GM21529 (cell line): ENCODE measurements at regions not wholly inside any gene's neighbourhood (a gene's known extent, or its start where the extent isn't known, plus 50 kb on each side); places are given as distances from the start of the nearest gene placed in this dataset.
"Not testable (repeated sequence)": the region's sequence is repeated elsewhere in the genome, so short reads cannot be mapped to it uniquely, and the experiment has no call there.

ENCODE experiments used
- ATAC-seq: cut with Tn5 transposase; IDR thresholded peaks from one replicate; pipeline ENCODE4 v1.9.1; 2021; ENCODE audit not compliant: unreplicated experiment

DNA sequence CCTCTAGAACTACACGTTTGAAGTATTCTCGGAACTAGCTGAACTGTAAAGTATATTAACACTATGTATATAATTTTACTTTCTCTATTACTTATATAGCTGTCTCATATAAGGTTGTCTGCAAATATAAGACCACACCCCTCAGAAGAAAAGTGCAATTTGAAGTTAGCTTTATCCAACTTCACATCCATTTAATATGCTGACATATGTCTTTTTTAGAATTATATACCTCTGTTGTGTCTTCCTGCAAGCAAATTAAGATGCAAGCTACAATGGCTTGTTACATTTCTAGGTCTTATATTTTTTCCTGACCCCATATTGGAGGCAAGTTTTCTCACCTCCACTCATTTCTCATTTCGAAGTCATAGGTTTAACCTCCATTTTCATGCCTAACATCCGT, 349.0 kb upstream of the AGA start:
- ATAC-seq = no peak

DNA sequence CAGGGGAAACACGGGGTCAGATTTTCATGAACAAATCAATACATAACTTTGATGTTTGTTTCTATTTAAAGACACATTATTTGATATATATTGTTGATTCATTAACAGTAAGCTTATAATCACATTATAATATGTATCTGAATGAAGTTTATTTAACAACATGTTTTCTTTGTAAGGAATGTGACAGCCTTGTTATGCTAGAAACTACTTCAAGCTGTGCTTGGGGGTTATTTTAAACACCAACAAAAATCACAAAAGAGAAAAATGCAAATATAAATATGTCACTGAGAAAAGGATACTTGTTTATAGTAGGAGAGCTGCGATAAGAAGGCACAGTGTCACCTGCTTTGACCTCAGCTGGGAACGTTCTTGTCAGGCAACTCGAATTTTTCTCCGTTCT, 354.6 kb upstream of the AGA start:
- ATAC-seq = no peak

DNA sequence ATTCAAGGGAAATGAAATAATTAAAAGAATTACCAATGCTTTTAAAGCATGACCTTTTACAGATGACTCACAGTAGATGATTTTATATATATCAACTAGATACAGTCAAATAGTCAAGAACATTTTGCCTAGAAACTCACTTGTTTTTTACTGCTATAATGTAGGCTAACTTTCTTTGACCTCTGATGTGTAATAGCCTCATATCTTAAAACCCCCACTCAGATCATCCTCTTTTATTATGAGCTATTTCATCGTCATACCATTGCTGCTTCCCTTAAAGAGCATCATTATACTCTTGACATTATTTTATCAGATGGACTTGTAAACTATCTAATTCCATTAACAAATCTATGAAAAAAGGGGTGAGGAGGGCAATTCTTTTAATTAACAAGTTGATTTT, 355.9 kb upstream of the AGA start:
- ATAC-seq = no peak

DNA sequence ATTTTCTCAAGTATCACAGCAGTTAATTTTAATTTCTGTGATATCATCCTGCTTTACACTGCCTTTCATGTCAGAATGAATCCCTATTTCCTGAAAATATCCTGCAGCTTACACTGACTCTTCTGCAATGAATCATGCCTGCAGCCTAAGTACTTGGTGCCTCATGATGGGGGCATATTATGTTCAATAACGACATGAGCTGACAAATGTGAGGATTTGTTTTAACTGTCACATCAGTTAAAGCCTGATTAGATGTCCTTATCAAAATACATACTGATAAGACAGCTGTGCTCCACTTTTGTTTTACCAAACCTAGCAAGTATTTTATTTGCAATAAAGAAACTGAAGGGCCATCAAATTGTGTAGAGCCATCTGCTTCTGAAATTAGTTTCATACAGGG, 359.9 kb upstream of the AGA start:
- no peak for ATAC-seq

DNA sequence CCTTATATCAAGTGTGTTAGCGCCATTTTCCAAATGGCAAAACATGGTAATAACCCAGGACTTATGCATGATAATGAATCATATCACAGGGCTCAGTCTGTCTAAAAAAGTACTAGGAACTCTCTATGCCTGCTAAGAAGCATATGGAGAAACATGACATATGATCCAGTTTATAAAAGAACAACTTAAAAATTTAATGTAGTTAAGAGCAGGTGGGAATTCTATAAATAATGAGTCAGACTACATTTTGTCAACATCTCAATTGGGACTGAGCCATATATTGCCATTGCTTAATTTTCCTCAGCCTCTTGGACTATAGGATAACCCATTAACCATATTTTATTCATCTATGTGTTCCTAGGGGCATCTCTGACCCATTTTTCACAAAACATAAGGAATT, 360.4 kb upstream of the AGA start:
- no peak for ATAC-seq

DNA sequence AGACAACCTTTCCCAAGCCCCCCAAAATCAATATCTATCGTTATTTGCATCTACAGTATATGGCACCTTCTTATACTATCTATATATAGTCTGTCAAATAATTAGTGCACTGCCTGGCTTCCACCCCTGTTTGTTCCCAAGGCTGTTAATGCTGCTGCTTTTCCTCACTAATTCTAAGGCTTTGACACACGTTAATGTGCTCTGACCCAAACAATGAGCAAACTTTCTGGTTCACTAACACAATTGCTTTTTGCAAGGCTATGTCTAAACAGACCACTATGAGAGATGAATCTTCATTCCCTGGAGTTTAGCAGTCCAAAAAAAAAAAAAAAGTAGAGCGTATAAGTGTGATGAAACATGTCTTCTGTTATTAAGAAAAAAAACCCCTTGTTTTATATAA, 360.9 kb upstream of the AGA start:
- no peak for ATAC-seq

DNA sequence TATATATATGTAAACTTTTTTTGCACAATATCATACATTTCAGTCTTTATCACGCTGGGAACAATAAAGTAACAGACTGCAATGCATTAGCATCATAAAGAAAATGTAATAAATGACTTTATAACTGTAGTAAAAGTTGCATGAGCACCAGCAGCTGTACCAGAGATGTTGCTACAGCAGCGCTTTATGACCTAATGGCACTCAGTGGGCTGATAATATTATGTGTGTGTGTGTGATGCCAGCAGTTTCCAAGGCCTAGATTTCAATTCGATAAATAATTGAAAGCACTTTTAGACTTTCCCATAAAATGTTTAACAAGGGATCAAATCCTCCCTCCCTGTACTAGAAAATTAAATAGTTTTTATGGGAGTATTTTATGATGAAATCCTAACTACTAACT, 367.6 kb upstream of the AGA start:
- no peak for ATAC-seq

DNA sequence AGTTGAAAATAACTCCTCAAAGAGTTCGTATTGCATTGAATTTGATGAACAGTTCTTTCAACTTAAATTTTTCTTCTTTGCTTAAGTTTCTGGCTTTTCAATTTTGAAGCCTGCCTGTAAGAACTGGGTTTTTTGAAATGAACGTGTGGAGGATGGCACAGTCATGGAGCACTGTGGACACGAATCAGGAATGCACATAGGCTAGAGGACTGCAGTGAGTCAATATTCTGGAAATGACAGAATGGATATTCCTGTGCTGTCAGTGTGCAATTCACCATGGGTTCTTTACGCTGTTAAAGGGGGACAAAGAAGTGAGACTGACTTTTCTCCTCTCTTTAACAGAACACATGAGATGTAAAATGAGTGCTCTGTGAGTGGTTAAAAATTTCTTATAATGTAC, 368.0 kb upstream of the AGA start:
- no peak for ATAC-seq

DNA sequence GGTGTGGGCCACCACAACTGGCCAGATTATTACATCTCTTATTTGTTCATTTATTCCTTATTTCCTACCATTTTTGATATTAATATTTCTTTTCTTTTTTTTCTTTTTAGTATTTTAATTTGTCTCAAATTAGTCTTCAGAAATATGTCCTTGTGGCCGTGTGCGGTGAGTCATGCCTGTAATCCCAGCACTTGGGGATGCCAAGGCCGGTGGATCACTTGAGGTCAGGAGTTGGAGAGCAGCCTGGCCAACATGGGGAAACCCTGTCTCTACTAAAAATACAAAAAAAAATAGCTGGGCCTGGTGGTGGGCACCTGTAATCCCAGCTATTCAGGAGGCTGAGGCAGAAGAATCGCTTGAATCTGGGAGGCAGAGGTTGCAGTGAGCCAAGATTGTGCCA, 376.2 kb upstream of the AGA start:
- not testable (repeated sequence) for ATAC-seq

DNA sequence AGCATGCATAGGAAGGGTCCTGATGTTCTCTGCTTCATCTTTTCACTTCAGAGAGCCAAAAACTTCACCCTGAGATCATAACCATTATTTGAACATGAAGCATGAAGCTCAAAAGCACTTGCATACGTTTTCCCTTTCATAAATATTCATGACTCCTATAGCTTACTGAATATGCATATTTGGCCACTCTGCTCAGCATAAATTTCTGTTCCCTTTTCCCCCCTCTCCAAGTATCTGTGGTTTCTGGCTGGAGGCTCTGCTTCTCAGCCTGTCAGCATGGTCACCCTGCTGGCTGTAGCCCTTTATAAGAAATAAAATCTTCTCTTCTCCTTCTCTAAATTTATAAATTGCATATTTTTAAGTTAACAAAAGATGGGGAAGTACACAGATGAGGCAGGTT, 384.7 kb upstream of the AGA start:
- ATAC-seq = no peak

DNA sequence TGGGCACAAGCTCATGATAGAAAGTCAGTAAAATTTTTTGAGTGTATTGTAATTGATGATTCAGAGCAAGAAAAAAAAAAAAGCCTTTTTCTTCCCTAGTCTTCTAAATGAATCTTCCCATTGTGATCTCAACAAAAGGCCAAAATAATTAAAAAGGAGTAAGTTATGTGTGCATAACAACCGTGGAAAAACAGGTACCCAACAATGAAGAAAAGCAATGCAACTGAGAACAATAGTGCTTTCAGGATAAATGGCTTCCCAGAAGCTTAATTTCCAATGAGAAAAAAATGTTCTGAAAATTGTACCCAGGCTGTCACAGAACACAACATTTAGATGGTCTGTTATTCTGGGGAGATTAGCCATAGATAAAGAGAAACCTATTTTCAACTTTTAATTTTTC, 399.0 kb upstream of the AGA start:
- no peak for ATAC-seq

DNA sequence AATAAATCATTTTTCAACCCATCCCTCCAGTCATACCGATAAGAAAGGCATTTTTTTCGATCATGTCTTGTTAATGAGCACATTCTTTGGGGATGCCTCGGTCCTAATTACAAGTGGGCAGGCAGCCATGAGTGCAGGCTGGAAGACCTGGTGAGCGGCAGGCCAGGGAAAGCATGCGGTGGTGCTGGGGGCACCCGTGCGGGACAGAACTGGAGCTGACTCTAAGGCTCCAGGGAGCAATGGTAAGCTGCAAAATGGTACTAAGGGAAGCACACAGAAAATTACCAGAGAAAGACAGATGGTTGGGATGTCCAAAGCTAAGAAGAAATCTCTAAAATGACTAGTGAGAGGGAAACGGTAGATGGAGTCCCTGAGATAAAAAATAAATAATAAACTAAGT, 411.0 kb upstream of the AGA start:
- ATAC-seq = no peak

DNA sequence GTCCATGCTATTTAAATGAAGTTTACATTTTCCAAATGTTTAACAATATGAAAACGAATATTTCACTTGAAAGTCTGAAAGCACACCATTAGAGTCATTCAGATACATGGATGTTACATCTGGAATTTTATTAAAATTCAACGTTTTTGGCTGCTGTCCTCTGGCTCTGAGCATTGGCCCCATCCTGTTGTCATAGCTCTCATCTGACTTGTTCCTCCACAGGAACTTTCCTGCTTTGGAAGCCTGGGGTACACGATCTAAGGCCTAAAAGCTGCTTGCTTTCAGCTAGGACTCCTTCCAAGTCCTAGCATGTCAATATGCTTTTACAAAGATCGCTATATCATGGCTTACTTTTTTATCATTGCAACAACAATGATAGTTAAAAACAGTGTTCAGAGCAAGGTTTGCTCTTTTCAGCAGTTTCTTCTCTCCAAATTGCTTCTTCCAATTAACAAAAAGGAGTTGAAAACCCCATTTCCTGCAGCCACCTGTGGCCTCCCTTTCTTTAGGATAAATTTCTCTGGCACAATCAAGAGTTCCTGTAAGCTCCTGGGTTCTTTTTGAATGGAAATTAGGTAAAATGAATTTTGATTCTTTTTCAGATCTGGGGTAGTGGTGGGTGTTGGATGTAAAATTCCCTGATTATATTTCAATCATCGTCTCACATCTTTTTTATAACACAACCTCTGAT, 413.4 kb upstream of the AGA start:
- no peak for ATAC-seq

DNA sequence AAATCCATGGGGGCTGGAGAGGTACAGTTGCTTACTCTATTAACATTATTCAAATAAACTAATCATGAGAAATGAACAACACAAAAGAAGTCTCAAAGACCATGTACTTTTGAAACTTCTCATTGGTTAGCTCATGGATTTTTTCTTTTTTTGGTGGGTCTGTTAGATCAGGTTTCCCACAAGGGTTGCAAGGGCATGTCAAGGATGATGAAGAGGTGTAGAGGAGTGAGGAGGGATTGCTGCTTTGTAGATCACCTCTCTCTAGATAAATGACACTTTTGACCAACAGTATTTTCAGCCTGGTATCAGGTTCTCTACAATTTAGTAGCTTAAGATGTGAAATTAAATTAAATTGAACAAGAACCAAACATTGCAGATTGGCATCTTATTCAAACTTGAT, 417.9 kb upstream of the AGA start:
- ATAC-seq = no peak

DNA sequence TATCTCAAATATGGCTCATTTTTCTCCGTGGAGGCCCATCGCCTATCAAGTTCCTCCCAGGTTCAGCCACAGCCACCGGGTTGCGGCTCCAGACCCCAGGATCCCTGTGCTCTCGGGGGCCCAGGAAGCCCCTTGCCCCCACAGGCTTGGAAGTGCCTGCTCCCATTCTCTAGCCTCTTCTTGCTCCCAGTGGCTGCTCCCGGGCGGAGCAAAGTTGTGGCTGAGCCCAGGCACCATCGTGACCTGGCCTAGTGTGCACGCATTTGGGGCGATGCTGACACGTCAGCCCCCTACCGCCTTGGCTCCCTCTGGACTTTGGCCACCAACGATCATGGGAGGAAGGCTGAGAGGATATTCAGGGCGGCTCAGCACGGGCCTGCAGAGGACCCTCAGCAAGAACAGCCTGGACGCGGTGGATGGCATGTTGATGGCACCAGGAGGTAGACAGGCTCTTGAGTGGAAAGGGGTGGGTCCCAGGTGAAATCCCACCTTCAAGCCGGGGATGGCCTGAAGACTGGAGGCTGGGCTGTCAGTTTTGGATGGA, 419.4 kb upstream of the AGA start:
- no peak for ATAC-seq

DNA sequence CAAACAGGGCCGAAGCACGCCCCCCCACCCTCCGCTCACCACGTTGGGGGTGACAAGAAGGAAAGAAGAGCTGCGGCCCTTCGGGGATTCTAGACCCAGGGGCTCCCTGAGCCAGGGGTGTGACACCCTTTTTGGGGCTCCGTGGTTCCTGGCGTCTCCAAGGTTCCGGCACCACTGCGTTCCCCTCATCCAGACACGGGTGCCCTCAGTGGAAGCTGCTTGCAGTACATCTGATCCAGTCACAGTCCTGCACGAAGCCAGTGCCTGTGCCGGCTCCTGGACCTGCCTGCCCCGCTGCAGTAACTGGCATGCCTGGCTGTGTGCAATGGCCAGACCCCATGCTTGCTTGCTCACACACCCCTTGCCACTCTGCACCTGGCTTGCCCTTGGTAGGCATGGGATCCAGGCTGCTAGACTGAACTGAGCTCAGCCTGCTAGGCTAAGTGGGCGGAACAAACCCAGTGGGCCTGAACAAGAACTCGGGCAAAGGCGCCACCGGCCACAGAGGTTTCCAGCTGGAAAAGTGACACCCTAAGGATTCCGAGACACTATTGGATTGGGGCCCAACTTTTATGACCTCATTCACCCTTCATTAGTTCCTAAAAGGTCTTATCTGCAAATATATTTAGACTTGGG, 420.4 kb upstream of the AGA start:
- no peak for ATAC-seq

DNA sequence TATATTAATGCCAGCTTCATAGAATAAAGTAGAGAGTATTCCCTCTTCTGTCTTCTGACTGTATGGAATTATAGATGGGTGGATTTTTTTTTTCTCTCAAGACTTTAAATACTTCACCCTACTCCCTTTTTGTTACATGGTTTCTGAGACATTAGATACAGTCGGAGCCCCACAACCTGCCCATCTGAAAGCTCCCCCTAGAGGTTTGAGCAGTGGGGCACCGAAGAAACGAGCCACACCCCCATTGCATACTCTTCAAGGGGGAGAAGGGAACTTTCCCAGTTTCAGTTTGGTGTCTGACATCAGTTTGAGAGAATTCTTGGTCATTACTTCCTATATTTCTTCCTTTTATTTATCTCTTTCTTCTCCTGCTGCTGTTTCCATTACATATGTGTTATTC, 437.6 kb upstream of the AGA start:
- ATAC-seq = no peak

DNA sequence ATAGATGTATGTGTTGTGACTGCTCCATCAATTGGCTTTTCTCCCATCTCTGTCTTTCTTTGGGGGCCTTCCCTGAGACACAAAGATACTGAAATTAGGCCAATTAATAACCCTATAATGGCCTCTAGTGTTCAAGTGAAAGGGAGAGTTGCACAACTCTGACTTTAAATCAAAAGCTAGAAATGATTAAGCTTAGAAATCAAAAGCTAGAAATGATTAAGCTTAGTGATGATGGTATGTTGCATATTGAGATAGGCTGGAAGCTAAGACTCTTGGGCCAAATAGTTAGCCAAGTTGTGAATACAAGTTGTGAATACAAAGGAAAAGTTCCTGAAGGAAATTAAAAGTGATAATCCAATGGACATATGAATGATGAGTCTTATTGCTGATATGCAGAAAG, 452.9 kb upstream of the AGA start:
- ATAC-seq = no peak

DNA sequence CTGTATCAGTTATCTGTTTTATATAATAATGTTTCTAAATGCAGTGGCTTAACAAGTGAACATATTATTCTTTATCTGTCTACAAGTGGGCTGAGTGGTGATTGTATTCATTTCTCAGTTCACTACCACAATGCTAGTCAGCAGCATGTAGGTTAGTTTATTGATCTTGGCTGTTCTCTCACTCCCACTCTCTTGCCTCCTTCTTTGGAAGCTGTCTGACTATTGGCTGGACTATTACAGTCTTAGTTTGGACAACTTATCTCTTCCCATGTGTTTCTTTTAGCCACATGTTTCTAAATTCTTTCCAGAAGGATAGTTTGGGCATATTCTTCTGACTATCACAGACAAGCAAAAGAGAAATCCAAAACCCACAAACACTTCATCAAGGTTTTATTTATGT, 459.5 kb upstream of the AGA start:
- ATAC-seq = no peak

DNA sequence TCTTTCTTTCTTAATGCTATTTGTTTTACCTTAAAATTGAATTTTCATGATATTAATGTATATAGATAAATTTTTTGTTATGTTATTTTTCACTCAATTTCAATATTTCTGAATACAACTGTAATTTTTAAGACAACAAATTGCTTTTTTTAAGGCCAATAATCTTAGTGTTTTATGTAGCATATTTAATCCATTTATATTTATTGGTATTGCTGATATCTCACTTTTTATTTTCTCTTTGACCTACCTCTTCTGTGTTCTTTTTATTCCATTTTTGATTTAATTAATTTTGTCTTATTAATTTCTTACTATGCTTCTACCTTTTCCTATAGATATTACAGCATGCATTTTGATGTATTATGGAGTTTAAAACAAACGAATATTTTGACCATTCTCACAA, 460.1 kb upstream of the AGA start:
- no peak for ATAC-seq

DNA sequence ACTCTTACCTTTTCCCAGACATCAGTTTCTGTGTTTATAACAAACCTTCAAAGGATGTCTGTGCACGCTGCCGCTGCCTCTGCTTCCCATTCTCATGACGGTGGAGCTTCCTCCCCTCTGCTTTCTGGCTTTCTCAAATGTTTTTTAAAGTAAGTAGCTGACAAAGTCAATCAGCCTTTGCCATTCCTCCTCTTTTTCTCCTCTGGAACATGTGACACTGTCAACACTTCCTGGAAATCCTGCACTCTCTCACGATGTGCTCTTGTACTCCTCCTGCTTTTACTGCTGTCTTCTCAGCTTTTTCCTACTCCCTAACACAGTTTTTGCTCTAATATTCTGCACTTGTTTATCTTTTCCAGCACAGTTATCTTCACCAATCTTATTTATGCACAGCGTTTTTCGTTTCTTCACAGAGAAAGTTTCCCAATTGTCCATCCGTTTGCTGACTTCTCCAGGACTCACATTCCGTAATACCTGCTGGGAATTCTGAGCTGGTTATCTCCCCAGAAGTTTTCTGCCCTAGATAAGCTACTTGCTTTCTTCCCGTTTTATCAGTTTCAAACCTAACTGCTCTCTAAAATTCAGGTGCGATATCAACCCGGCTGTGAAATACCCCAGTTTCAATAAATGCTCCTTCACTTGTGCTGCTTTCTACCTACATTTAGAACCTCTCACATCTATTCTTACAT, 465.6 kb upstream of the AGA start:
- ATAC-seq = no peak

DNA sequence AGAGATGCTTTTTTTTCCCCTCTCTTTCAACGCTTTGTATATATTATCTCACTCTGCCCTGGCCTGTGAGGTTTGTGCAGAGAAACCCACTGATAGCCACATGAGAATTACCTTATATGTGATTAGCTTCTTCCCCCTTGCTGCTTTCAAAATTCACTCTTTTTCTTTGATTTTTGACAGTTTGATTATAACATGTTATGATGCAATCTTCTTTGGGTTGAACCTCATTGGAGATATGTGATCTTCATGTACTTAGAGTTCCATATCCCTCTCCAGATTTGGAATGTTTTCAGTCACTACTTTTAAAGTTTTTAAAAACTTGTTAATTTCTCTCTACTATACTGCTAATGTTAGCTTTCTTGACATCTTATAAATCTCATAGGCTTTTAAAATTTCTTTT, 479.5 kb upstream of the AGA start:
- ATAC-seq = no peak
